H9 (cell line): ENCODE measurements at regions not wholly inside any gene's neighbourhood (a gene's known extent, or its start where the extent isn't known, plus 50 kb on each side); places are given as distances from the start of the nearest gene placed in this dataset.

Experiments used
- DNase-seq: peaks from one replicate; pipeline ENCODE4 v3.0.0-alpha.2; 2017
- H2AFZ ChIP-seq: one replicate; pipeline ENCODE4 v1.6.1; 2013; ENCODE audit warnings: mild to moderate bottlenecking, low read length, control low read depth, moderate library complexity
- H2AK5ac ChIP-seq: 2 replicates; pipeline ENCODE4 v1.6.1; 2013; ENCODE audit warnings: low read length, control low read depth, mixed read lengths; ENCODE audit not compliant: insufficient read length
- H2BK120ac ChIP-seq: one replicate; pipeline ENCODE4 v1.6.1; 2013; ENCODE audit warnings: low read depth, mild to moderate bottlenecking, low read length, control low read depth, inconsistent platforms; ENCODE audit not compliant: poor library complexity, severe bottlenecking
- H2BK12ac ChIP-seq: 2 replicates; pipeline ENCODE4 v1.6.1; 2013; ENCODE audit warnings: low read length, control low read depth, mixed read lengths, low read depth; ENCODE audit not compliant: insufficient read length
- H2BK15ac ChIP-seq: 2 replicates; pipeline ENCODE4 v1.6.1; 2013; ENCODE audit warnings: low read depth, low read length, control low read depth
- H2BK20ac ChIP-seq: one replicate; pipeline ENCODE4 v1.6.1; 2013; ENCODE audit warnings: low read depth, mild to moderate bottlenecking, low read length, control low read depth, inconsistent platforms; ENCODE audit not compliant: poor library complexity, severe bottlenecking
- H2BK5ac ChIP-seq: 2 replicates; pipeline ENCODE4 v1.6.1; 2013; ENCODE audit warnings: low read length, control low read depth, mixed read lengths; ENCODE audit not compliant: insufficient read length
- H3K14ac ChIP-seq: 2 replicates; pipeline ENCODE4 v1.6.1; 2013; ENCODE audit warnings: low read length, control low read depth; ENCODE audit not compliant: insufficient read depth
- H3K18ac ChIP-seq: 2 replicates; pipeline ENCODE4 v1.6.1; 2013; ENCODE audit warnings: low read depth, mild to moderate bottlenecking, mixed read lengths, low read length, control low read depth; ENCODE audit not compliant: insufficient read length
- H3K23ac ChIP-seq: 2 replicates; pipeline ENCODE4 v1.6.1; 2013; ENCODE audit warnings: low read length, control low read depth, mixed read lengths, low read depth; ENCODE audit not compliant: insufficient read length
- H3K23me2 ChIP-seq: 2 replicates; pipeline ENCODE4 v1.6.1; 2013; ENCODE audit warnings: low read depth, mild to moderate bottlenecking, mixed read lengths, low read length, control low read depth; ENCODE audit not compliant: insufficient read length, poor library complexity, severe bottlenecking
- H3K27ac ChIP-seq: 2 replicates; pipeline ENCODE4 v1.5.1; 2013; ENCODE audit warnings: low read length, control low read depth, mixed read lengths, low read depth; ENCODE audit not compliant: insufficient read length
- H3K27me3 ChIP-seq: 2 replicates; pipeline ENCODE4 v1.6.1; 2013; ENCODE audit warnings: low read length, control low read depth, inconsistent platforms; ENCODE audit not compliant: insufficient read depth
- H3K4ac ChIP-seq: 2 replicates; pipeline ENCODE4 v1.6.1; 2013; ENCODE audit warnings: low read depth, mild to moderate bottlenecking, control low read depth, inconsistent platforms, low read length, moderate library complexity
- H3K4me1 ChIP-seq: 2 replicates; pipeline ENCODE4 v1.6.1; 2013; ENCODE audit warnings: low read length, control low read depth, inconsistent platforms; ENCODE audit not compliant: insufficient read depth
- H3K4me2 ChIP-seq: 2 replicates; pipeline ENCODE4 v1.6.1; 2013; ENCODE audit warnings: low read length, control low read depth, mixed read lengths; ENCODE audit not compliant: insufficient read length, insufficient read depth
- H3K56ac ChIP-seq: 2 replicates; pipeline ENCODE4 v1.6.1; 2013; ENCODE audit warnings: low read depth, mild to moderate bottlenecking, mixed read lengths, low read length, control low read depth; ENCODE audit not compliant: insufficient read length
- H3K79me1 ChIP-seq: 2 replicates; pipeline ENCODE4 v1.6.1; 2013; ENCODE audit warnings: low read depth, mild to moderate bottlenecking, moderate library complexity, low read length, control low read depth, inconsistent platforms; ENCODE audit not compliant: insufficient read depth, poor library complexity, severe bottlenecking
- H3K79me2 ChIP-seq: 2 replicates; pipeline ENCODE4 v1.6.1; 2013; ENCODE audit warnings: low read length, control low read depth, inconsistent platforms; ENCODE audit not compliant: insufficient read depth
- H3K9ac ChIP-seq: 2 replicates; pipeline ENCODE4 v1.6.1; 2013; ENCODE audit warnings: low read length, control low read depth, mixed read lengths; ENCODE audit not compliant: insufficient read length; ENCODE audit errors: extremely low read depth
- H3K9me3 ChIP-seq: one replicate; pipeline ENCODE4 v1.6.1; 2013; ENCODE audit warnings: low read depth, low read length, inconsistent platforms; ENCODE audit not compliant: control insufficient read depth
- H3T11ph ChIP-seq: one replicate; pipeline ENCODE4 v1.6.1; 2013; ENCODE audit warnings: mild to moderate bottlenecking, low read length, control low read depth, inconsistent platforms
- H4K20me1 ChIP-seq: one replicate; pipeline ENCODE4 v1.6.1; 2013; ENCODE audit not compliant: control insufficient read depth, insufficient read length, insufficient read depth
- H4K5ac ChIP-seq: 2 replicates; pipeline ENCODE4 v1.6.1; 2013; ENCODE audit warnings: low read depth, mild to moderate bottlenecking, mixed read lengths, low read length, control low read depth; ENCODE audit not compliant: insufficient read length
- H4K8ac ChIP-seq: replicated peaks from 2 replicates; pipeline ENCODE4 v1.6.1; 2013; ENCODE audit warnings: low read length, control low read depth, mixed read lengths, low read depth; ENCODE audit not compliant: insufficient read length
- H4K91ac ChIP-seq: 2 replicates; pipeline ENCODE4 v1.6.1; 2013; ENCODE audit warnings: low read depth, mild to moderate bottlenecking, moderate library complexity, mixed read lengths, low read length, control low read depth; ENCODE audit not compliant: insufficient read length
- H3K27ac Mint-ChIP-seq, 3 experiments: 2 replicates in 2 of 3; 3 replicates in 1 of 3; pipeline ENCODE4 v1.8.0; 2020 to 2021; ENCODE audit warnings: mixed read lengths in 3 of 3, mild to moderate bottlenecking in 1 of 3, moderate library complexity in 1 of 3
- H3K27me3 Mint-ChIP-seq: 2 replicates; pipeline ENCODE4 v1.8.0; 2021; ENCODE audit warnings: low read depth, mild to moderate bottlenecking, moderate library complexity, mixed read lengths
- H3K36me3 Mint-ChIP-seq, 3 experiments: 2 replicates in 2 of 3; 3 replicates in 1 of 3; pipeline ENCODE4 v1.8.0; 2020 to 2021; ENCODE audit warnings: low read depth in 3 of 3, mixed read lengths in 3 of 3; ENCODE audit not compliant: insufficient read depth in 1 of 3
- H3K4me1 Mint-ChIP-seq, 2 experiments: 2 replicates each; pipeline ENCODE4 v1.8.0; 2020; ENCODE audit warnings: mixed read lengths in 2 of 2
- H3K4me3 Mint-ChIP-seq, 2 experiments: 2 replicates in 1 of 2; 3 replicates in 1 of 2; pipeline ENCODE4 v1.8.0; 2020 to 2021; ENCODE audit warnings: mild to moderate bottlenecking in 2 of 2, mixed read lengths in 2 of 2, moderate library complexity in 1 of 2
- H3K9me3 Mint-ChIP-seq, 2 experiments: 2 replicates in 1 of 2; 3 replicates in 1 of 2; pipeline ENCODE4 v1.8.0; 2020; ENCODE audit warnings: mild to moderate bottlenecking in 2 of 2, mixed read lengths in 2 of 2, moderate library complexity in 1 of 2
- CTCF ChIP-seq: fragments of 200-600 bp; sonication (generic); conservative IDR thresholded peaks from 3 replicates; pipeline ENCODE4 v1.8.0; 2021; ENCODE audit warnings: antibody characterized with exemption, mild to moderate bottlenecking
- WGBS: extraction: QIAGEN DNeasy Blood & Tissue Kit; methylation state at CpG from one replicate; pipeline ENCODE4 v1.1.7; 2013; ENCODE audit warnings: missing lambda C conversion rate, low lambda C conversion rate, mixed read lengths; ENCODE audit not compliant: insufficient read length; ENCODE audit errors: extremely low coverage; 5-methylcytosine and 5-hydroxymethylcytosine counted together

- H3T11ph ChIP-seq, result no peak overlapping the region
- no peak for DNase-seq
- no peaks in the 10 kb centered on the region for H3K36me3 Mint-ChIP-seq
- peaks cover 3% of the 10 kb centered on the region; the same call in 1 of the 2 replicates for H3K27me3 Mint-ChIP-seq
- no CpG with 5 or more reads among the region's 5 CpGs for WGBS
- no peaks in the 10 kb centered on the region for H3K79me2 ChIP-seq
- H2BK120ac ChIP-seq, result no peak overlapping the region
- H3K23ac ChIP-seq, result no peak overlapping the region
- H2AK5ac ChIP-seq, result no peak overlapping the region
- no peaks in the 10 kb centered on the region for H3K23me2 ChIP-seq
- H4K5ac ChIP-seq, result no peak overlapping the region
- H3K18ac ChIP-seq, result no peak overlapping the region
- H3K27me3 ChIP-seq, result no peaks in the 10 kb centered on the region
- no peak overlapping the region for H2AFZ ChIP-seq
- H2BK20ac ChIP-seq, result no peak overlapping the region
- no peaks in the 10 kb centered on the region for H4K20me1 ChIP-seq
- TF ChIP-seq CTCF, result no peak
- no peak overlapping the region for H2BK12ac ChIP-seq
- H3K9me3 ChIP-seq, result no peaks in the 10 kb centered on the region
- no peak overlapping the region for H3K4me3 Mint-ChIP-seq
- H3K27ac ChIP-seq, result no peak overlapping the region
- no peak overlapping the region for H2BK15ac ChIP-seq
- no peaks in the 10 kb centered on the region for H3K4me1 ChIP-seq
- no peak overlapping the region for H3K4me2 ChIP-seq
- H3K9ac ChIP-seq, result no peak overlapping the region
- no peak overlapping the region for H4K91ac ChIP-seq
- no peaks in the 10 kb centered on the region for H3K79me1 ChIP-seq
- H3K27ac Mint-ChIP-seq, result no peak overlapping the region
- peaks cover 11 to 12% of the 10 kb centered on the region in 2 experiments for H3K4me1 Mint-ChIP-seq
- no peak overlapping the region for H4K8ac ChIP-seq
- no peak overlapping the region for H3K4ac ChIP-seq
- no peak overlapping the region for H3K56ac ChIP-seq
- no peak overlapping the region for H3K14ac ChIP-seq
- H3K9me3 Mint-ChIP-seq, result no peaks in the 10 kb centered on the region
- H2BK5ac ChIP-seq, result no peak overlapping the region
These were observed 1096.1 kb downstream of the BCL11B start for GRCh38 chr14:98175881-98176280.
